Adrenal gland (tissue), 9 donors: ENCODE measurements at regions not wholly inside any gene's neighbourhood (a gene's known extent, or its start where the extent isn't known, plus 50 kb on each side); places are given as distances from the start of the nearest gene placed in this dataset.

Experiments used
- DNase-seq, 7 donors: peaks; one replicate each; pipeline ENCODE4 v3.0.0-alpha.2; 2019 to 2020
- H3K27ac ChIP-seq, 5 donors: fragments of 200-600 bp; sonication (generic) in 4 of 5; 1 replicate in 3 of 5; 2 replicates in 2 of 5; pipeline versions ENCODE4 v1.5.1 to v1.8.0; 2016 to 2020; ENCODE audit warnings: mild to moderate bottlenecking in 1 of 5
- H3K27me3 ChIP-seq: fragments of 200-600 bp; 2 replicates; pipeline ENCODE4 v1.8.0; 2021
- H3K36me3 ChIP-seq, 2 donors: fragments of 200-600 bp; replicated peaks in 1 of 2; 1 replicate in 1 of 2; 2 replicates in 1 of 2; pipeline versions ENCODE4 v1.5.1 to v1.8.0; 2018 to 2022
- H3K4me1 ChIP-seq, 2 donors: fragments of 200-600 bp; replicated peaks in 1 of 2; 1 replicate in 1 of 2; 2 replicates in 1 of 2; pipeline versions ENCODE4 v1.5.1 to v1.8.0; 2018 to 2021
- H3K4me3 ChIP-seq, 4 donors: fragments of 200-600 bp; sonication (generic) in 3 of 4; one replicate each; pipeline ENCODE4 v1.5.1; 2016 to 2018
- H3K9me3 ChIP-seq, 3 donors: fragments of 200-600 bp; sonication (generic) in 1 of 3; replicated peaks in 1 of 3; 1 replicate in 2 of 3; 2 replicates in 1 of 3; pipeline versions ENCODE4 v1.5.1 to v1.8.0; 2016 to 2021
- CTCF ChIP-seq, 6 experiments: fragments of 450-650 bp in 4 of 6; fragments of 200-600 bp in 2 of 6; sonication (generic) in 1 of 6; IDR thresholded peaks; 1 replicate in 5 of 6; 2 replicates in 1 of 6; pipeline versions ENCODE4 v1.5.1 to v1.8.0; 2016 to 2021; ENCODE audit warnings: antibody characterized with exemption in 6 of 6, mild to moderate bottlenecking in 2 of 6, moderate library complexity in 1 of 6
- POLR2A ChIP-seq, 2 donors: fragments of 450-650 bp; IDR thresholded peaks; one replicate each; pipeline ENCODE4 v1.6.1; 2017; ENCODE audit warnings: antibody characterized with exemption in 2 of 2, mild to moderate bottlenecking in 2 of 2, moderate library complexity in 1 of 2
- WGBS, 4 donors: extraction: QIAGEN DNeasy Blood & Tissue Kit in 2 of 4; methylation state at CpG; one replicate each; pipeline versions ENCODE4 v1.1.5 to v1.1.7; 2013 to 2017; 5-methylcytosine and 5-hydroxymethylcytosine counted together
- intact Hi-C, 2 donors: fragments of 100-400 bp; cut with DNase I; formaldehyde crosslinking; loops; one replicate each; pipeline versions ENCODE4 v1.14.1 to v1.15.0; 2022 to 2023
- donor health status: healthy with polysubstance abuse.
- donor health status: Bipolar disorder and iron deficiency.
- donor health status: DM: yes; HTN: yes; CAD: no.
- donor health status: DM: no; HTN: no; CAD: no.
- donor health status: DM: no; HTN: no; CAD: no.

GRCh38 chr12:93108985-93109384 is 179.9 kb upstream of the EEA1 start:
- DNase-seq = no peak
- 61 to 76% (median 67%) methylated on average over 3 of the region's 3 CpGs for WGBS, 4 donors
- no peaks in the 10 kb centered on the region for H3K36me3 ChIP-seq
- no peaks in the 10 kb centered on the region for H3K9me3 ChIP-seq
- H3K4me3 ChIP-seq = no peak overlapping the region
- no peak overlapping the region for H3K27ac ChIP-seq
- no peaks in the 10 kb centered on the region for H3K27me3 ChIP-seq
- H3K4me1 ChIP-seq = no peaks in the 10 kb centered on the region
- TF ChIP-seq POLR2A (IDR thresholded peaks at IDR 0.05) (no peak), CTCF (IDR thresholded peaks at IDR 0.05) (no peak)
- intact Hi-C loops = no loop called here

- H3K4me1 ChIP-seq = no peaks in the 10 kb centered on the region
- H3K36me3 ChIP-seq = no peaks in the 10 kb centered on the region
- no peaks in the 10 kb centered on the region for H3K9me3 ChIP-seq
- H3K27ac ChIP-seq = no peak overlapping the region
- no peaks in the 10 kb centered on the region for H3K27me3 ChIP-seq
- intact Hi-C loops = no loop called here
- TF ChIP-seq CTCF (IDR thresholded peaks at IDR 0.05) = no peak
- 76 to 92% (median 88%) methylated on average over 4 of the region's 4 CpGs for WGBS, 4 donors
- DNase-seq = no peak
- no peak overlapping the region for H3K4me3 ChIP-seq
Measured at GRCh38 chr12:93109551-93110203, 180.6 kb upstream of the EEA1 start.

GRCh38 chr12:93111773-93112172 is 182.7 kb upstream of the EEA1 start:
- Histone ChIP-seq H3K27me3 (no peaks in the 10 kb centered on the region), H3K9me3 (no peaks in the 10 kb centered on the region), H3K36me3 (no peaks in the 10 kb centered on the region), H3K4me1 (peaks cover 0 to 9% of the 10 kb centered on the region in 2 donors), H3K27ac (no peak overlapping the region), H3K4me3 (no peak overlapping the region)
- intact Hi-C loops = no loop called here
- WGBS, 4 donors = 91 to 94% (median 93%) methylated on average over 2 of the region's 2 CpGs
- DNase-seq = no peak
- no peak for TF ChIP-seq POLR2A (IDR thresholded peaks at IDR 0.05)

GRCh38 chr12:93113317-93114006 is 184.4 kb upstream of the EEA1 start:
- H3K9me3 ChIP-seq = no peaks in the 10 kb centered on the region
- H3K4me1 ChIP-seq = peaks cover 0 to 9% of the 10 kb centered on the region in 2 donors
- 63 to 83% (median 75%) methylated on average over 2 of the region's 2 CpGs for WGBS, 4 donors
- H3K27me3 ChIP-seq = no peaks in the 10 kb centered on the region
- no peak overlapping the region for H3K27ac ChIP-seq
- DNase-seq = no peak
- H3K36me3 ChIP-seq = no peaks in the 10 kb centered on the region
- H3K4me3 ChIP-seq = no peak overlapping the region
- intact Hi-C loops = no loop called here
- no peak for TF ChIP-seq POLR2A (IDR thresholded peaks at IDR 0.05)
- no peak for TF ChIP-seq CTCF (IDR thresholded peaks at IDR 0.05)

DNA sequence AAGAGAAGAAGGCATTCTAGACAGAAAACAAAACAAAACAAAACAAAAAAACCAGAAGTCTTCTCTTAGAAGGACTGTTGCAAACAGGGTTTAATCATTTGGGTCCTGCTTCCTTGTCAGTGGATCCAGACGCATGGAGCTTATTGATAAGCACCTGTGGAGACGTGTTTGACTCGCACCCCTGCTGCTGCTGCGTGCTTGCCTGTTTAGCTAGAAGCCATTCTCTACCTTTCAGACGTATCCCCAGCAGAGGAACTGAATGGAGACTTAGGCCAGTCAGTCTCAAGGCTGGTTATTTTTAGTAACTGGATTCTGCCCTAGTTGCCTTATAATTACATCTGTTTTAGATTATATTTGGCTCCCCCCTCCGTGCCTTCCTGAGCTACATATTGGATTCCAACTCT is 186.1 kb upstream of the EEA1 start:
- no peak overlapping the region for H3K4me3 ChIP-seq
- no peaks in the 10 kb centered on the region for H3K9me3 ChIP-seq
- no peaks in the 10 kb centered on the region for H3K27me3 ChIP-seq
- DNase-seq = no peak
- no peak overlapping the region for H3K27ac ChIP-seq
- intact Hi-C loops = no loop called here
- H3K4me1 ChIP-seq = peaks cover 0 to 9% of the 10 kb centered on the region in 2 donors
- TF ChIP-seq CTCF (IDR thresholded peaks at IDR 0.05) = no peak
- TF ChIP-seq POLR2A (IDR thresholded peaks at IDR 0.05) = no peak
- WGBS, 4 donors = 56 to 59% (median 57%) methylated on average over 6 of the region's 6 CpGs
- no peaks in the 10 kb centered on the region for H3K36me3 ChIP-seq
